22Rv1 (cell line): ENCODE measurements at regions not wholly inside any gene's neighbourhood (a gene's known extent, or its start where the extent isn't known, plus 50 kb on each side); places are given as distances from the start of the nearest gene placed in this dataset.
"Not testable (repeated sequence)": the region's sequence is repeated elsewhere in the genome, so short reads cannot be mapped to it uniquely, and the experiment has no call there.

Experiments
- H3K27ac ChIP-seq: fragments of 450-650 bp; 2 replicates; pipeline ENCODE4 v1.5.1; 2017
- ZFX ChIP-seq: fragments of 450-650 bp; IDR thresholded peaks from 2 replicates; pipeline ENCODE4 v1.6.1; 2017; ENCODE audit warnings: antibody characterized with exemption, borderline replicate concordance
- TF ChIP-seq, protein P1 (sequence below): fragments of 450-650 bp; IDR thresholded peaks from 2 replicates; pipeline ENCODE4 v1.5.1; 2017; ENCODE audit warnings: mild to moderate bottlenecking

DNA sequence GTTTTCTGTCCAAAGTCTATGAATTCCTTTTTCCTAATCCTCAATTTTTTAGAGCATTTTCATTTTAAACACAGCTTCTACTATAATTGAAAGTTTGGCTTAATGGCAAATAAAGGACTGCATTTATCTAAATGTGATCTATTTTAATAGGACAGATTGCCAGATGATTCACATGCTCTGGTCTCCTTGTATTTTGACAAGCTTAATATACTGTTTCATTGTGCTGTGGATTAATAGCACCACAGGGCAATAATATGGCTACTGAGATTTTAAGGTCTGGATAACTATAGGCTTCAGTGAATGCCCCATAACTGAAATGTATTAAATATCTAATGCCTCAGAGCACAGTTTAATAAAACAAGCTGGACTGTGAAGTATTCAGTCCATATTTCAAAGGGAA is 1362.8 kb downstream of the XPNPEP1 start:
- H3K27ac ChIP-seq, result no peak overlapping the region
- TF ChIP-seq, protein P1, sequence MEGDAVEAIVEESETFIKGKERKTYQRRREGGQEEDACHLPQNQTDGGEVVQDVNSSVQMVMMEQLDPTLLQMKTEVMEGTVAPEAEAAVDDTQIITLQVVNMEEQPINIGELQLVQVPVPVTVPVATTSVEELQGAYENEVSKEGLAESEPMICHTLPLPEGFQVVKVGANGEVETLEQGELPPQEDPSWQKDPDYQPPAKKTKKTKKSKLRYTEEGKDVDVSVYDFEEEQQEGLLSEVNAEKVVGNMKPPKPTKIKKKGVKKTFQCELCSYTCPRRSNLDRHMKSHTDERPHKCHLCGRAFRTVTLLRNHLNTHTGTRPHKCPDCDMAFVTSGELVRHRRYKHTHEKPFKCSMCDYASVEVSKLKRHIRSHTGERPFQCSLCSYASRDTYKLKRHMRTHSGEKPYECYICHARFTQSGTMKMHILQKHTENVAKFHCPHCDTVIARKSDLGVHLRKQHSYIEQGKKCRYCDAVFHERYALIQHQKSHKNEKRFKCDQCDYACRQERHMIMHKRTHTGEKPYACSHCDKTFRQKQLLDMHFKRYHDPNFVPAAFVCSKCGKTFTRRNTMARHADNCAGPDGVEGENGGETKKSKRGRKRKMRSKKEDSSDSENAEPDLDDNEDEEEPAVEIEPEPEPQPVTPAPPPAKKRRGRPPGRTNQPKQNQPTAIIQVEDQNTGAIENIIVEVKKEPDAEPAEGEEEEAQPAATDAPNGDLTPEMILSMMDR, result no peak
- no peak for TF ChIP-seq ZFX

DNA sequence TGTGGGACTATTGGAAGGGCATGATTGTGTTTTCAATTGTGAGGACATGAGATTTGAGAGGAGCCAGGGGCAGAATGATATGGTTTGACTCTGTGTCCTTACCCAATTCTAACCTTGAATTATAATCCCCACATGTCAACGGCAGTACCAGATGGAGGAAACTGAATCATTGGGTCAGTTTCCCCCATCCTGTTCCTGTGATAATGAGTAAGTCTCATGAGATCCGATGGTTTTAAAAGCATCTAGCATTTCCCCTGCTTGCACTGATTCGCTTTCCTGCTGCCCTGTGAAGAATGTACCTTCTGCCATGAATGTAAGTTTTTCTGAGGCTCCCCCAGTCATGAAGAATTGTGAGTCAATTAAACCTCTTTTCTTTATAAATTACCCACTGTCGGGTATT is 1367.1 kb downstream of the XPNPEP1 start:
- H3K27ac ChIP-seq, result no peak overlapping the region
- no peak for TF ChIP-seq ZFX
- TF ChIP-seq, protein P1, result no peak

DNA sequence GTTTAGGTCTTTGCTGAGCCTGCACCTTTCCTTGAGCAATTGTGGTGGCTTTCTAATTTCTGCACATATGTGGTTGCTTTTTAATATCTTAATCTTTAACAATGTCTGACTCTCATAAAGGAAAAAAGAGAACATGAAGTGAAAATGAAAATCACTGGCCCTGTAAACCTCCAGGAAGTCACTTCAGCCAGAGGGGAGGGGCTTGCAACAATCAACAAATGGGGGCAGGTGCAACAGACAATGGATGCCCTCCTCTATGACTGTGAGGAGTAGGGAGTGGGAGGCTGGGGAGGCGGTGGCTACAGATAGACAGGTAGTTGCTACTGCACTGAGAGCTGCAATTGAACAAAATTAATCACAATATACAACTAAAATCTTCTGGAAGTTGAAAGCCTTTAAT is 1377.4 kb downstream of the XPNPEP1 start:
- TF ChIP-seq ZFX, result no peak
- TF ChIP-seq, protein P1, result no peak

GRCh38 chr10:108544500-108545120 is 1378.7 kb downstream of the XPNPEP1 start:
- no peak overlapping the region for H3K27ac ChIP-seq
- no peak for TF ChIP-seq ZFX
- TF ChIP-seq, protein P1, result peak; percentile 91

More for the DNA sequence above, 1377.4 kb downstream of the XPNPEP1 start:
- no peak overlapping the region for H3K27ac ChIP-seq

DNA sequence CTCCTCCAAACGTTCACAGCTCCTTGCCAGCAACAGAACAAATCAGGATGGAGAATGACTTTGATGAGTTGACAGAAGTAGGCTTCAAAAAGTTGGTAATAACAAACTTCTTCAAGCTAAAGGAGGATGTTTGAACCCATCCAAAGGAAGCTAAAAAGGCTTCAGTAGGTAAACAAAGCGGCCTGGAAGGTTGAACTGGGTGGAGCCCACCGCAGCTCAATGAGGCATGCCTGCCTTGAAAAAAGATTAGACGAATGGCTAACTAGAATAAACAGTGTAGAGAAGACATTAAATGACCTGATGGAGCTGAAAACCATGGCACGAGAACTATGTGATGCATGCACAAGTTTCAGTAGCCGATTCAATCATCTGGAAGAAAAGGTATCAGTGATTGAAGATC is 1369.0 kb upstream of the SORCS1 start:
- not testable (repeated sequence) for H3K27ac ChIP-seq

GRCh38 chr10:108523016-108523800 is 1358.7 kb upstream of the SORCS1 start:
- no peak overlapping the region for H3K27ac ChIP-seq
- no peak for TF ChIP-seq ZFX
- TF ChIP-seq, protein P1, result no peak

- no peak overlapping the region for H3K27ac ChIP-seq
Observed at GRCh38 chr10:108521827-108522492, 1357.5 kb upstream of the SORCS1 start.

More at GRCh38 chr10:108521827-108522492, 1357.5 kb upstream of the SORCS1 start:
- TF ChIP-seq ZFX, result no peak
- TF ChIP-seq, protein P1, result no peak
